ENCODE measurements at regions not wholly inside any gene's neighbourhood (a gene's known extent, or its start where the extent isn't known, plus 50 kb on each side); places are given as distances from the start of the nearest gene placed in this dataset.

- no peak for DNase-seq (ENCODE audit: low spot score)
Measured at GRCh38 chr13:60286707-60287106, 110.3 kb upstream of the TDRD3 start.

- no peak for DNase-seq (ENCODE audit: low spot score)
Measured at GRCh38 chr13:60288569-60288968, 108.5 kb upstream of the TDRD3 start.

- no peak for DNase-seq (ENCODE audit: low spot score)
Measured at GRCh38 chr13:60303166-60303565, 93.9 kb upstream of the TDRD3 start.

- no peak for DNase-seq (ENCODE audit: low spot score)
Measured at GRCh38 chr13:60311527-60311926, 85.5 kb upstream of the TDRD3 start.

GRCh38 chr13:60312851-60313505, 84.0 kb upstream of the TDRD3 start:
- no peak for DNase-seq (ENCODE audit: low spot score)

GRCh38 chr13:60318186-60318585, 78.8 kb upstream of the TDRD3 start:
- no peak for DNase-seq (ENCODE audit: low spot score)

- DNase-seq (ENCODE audit: low spot score) = no peak
Measured at GRCh38 chr13:60324131-60324530, 72.9 kb upstream of the TDRD3 start.

- DNase-seq (ENCODE audit: low spot score) = no peak
Measured at GRCh38 chr13:60326273-60326672, 70.7 kb upstream of the TDRD3 start.

GRCh38 chr13:60327511-60327910, 69.5 kb upstream of the TDRD3 start:
- DNase-seq (ENCODE audit: low spot score) = no peak

- no peak for DNase-seq (ENCODE audit: low spot score)
Measured at GRCh38 chr13:60328073-60328472, 68.9 kb upstream of the TDRD3 start.

GRCh38 chr13:60329221-60329923, 67.6 kb upstream of the TDRD3 start:
- DNase-seq (ENCODE audit: low spot score) = peak; percentile 3

- DNase-seq (ENCODE audit: low spot score) = no peak
Measured at GRCh38 chr13:60331249-60332012, 65.6 kb upstream of the TDRD3 start.

- DNase-seq (ENCODE audit: low spot score) = no peak
Measured at GRCh38 chr13:60332682-60333081, 64.3 kb upstream of the TDRD3 start.

GRCh38 chr13:60334310-60334709, 62.7 kb upstream of the TDRD3 start:
- no peak for DNase-seq (ENCODE audit: low spot score)

- DNase-seq (ENCODE audit: low spot score) = no peak
Measured at GRCh38 chr13:60335531-60335930, 61.5 kb upstream of the TDRD3 start.

GRCh38 chr13:60338754-60339153, 58.3 kb upstream of the TDRD3 start:
- DNase-seq (ENCODE audit: low spot score) = no peak

GRCh38 chr13:60343978-60344377, 53.0 kb upstream of the TDRD3 start:
- no peak for DNase-seq (ENCODE audit: low spot score)

GRCh38 chr13:60347174-60347573, 49.8 kb upstream of the TDRD3 start:
- DNase-seq (ENCODE audit: low spot score) = no peak

Data from globus pallidus (tissue), 1 donor.